Right ventricle myocardium inferior (tissue), 1 donor: ENCODE measurements at regions not wholly inside any gene's neighbourhood (a gene's known extent, or its start where the extent isn't known, plus 50 kb on each side); places are given as distances from the start of the nearest gene placed in this dataset.
"Not testable (repeated sequence)": the region's sequence is repeated elsewhere in the genome, so short reads cannot be mapped to it uniquely, and the experiment has no call there.

Experiments
- ATAC-seq: fragments of 200-7000 bp; cut with Tn5 transposase; one replicate; pipeline ENCODE4 v1.9.1; 2020; ENCODE audit warnings: mild to moderate bottlenecking, moderate library complexity
- DNase-seq: peaks from one replicate; pipeline ENCODE4 v3.0.0; 2021; ENCODE audit errors: missing footprints
- intact Hi-C: fragments of 100-400 bp; cut with DNase I; formaldehyde crosslinking; loops from one replicate; pipeline ENCODE4 v1.11.0; 2022
- donor health status: DM: no; HTN: yes; CAD: no; lungs with severe emphysema.

DNA sequence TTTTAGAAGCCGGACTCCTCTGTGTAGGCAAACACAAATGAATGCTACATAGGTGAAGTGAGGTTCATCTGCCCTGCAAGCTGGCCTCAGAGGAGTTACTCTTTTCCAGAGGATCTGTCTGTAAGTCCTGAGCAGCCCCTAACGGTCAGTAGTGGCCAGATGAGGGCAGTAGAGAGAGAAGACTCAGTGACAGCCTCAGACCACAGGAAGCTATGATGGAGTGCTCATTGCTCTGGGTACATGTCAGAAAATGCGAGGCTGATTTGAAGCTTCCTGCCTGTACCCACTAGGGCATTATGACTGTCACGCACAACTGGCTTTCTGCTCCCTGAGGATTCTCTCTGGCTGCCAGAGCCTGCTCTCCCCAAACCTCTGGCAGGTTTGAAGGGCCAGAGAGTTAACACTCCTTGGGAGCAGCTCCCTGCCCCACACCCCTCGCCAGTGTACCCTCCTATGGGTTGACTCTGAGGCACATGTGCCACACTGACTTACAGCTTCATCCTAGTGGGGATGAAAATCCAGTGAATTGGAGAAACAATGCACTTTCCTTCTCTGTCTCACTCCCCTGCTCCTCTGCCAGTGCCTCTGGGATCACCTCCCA is 141.5 kb downstream of the GABRG2 start:
- DNase-seq (no peak), ATAC-seq (no peak)

DNA sequence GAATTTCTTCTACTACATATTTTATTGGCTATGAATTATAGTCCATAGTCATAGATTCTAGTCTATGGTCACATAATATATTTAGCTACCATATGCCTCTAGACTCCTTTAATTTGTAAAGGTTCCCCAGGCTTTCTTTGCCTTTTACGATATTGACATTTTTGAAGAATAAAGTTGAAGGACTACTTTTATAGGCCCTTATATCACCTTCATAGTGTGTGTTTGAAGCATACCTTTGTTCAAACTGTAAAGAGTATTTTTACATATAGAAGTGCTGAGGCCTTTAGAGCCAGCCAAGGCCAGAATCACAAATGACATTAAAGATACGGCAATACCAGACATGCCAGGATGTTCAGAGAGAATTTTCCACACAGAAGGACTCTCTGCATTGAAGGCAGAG is 147.0 kb downstream of the GABRG2 start:
- intact Hi-C loops = no loop called here
- no peak for ATAC-seq
- no peak for DNase-seq

More for the DNA sequence above, 141.5 kb downstream of the GABRG2 start:
- intact Hi-C loops = no loop called here

DNA sequence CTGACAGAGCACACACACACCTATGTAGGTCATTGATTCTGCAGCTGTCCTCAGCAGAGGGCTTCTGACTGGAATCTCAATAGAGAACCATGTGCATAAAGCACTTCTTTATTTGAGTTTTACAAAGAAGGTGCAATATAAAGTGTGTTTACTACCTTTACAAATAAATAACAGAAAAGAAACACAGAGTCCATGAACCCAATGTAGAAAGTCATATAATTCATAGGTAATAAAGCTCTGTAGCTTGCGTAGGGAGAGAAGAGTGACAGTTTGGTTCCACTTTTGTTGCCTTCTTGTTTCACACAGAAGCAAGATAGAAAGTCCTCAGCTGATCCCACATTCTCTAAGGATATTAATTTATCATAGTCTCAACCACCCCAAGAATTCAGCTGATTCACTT is 149.5 kb downstream of the GABRG2 start:
- intact Hi-C loops = no loop called here
- no peak for ATAC-seq

DNA sequence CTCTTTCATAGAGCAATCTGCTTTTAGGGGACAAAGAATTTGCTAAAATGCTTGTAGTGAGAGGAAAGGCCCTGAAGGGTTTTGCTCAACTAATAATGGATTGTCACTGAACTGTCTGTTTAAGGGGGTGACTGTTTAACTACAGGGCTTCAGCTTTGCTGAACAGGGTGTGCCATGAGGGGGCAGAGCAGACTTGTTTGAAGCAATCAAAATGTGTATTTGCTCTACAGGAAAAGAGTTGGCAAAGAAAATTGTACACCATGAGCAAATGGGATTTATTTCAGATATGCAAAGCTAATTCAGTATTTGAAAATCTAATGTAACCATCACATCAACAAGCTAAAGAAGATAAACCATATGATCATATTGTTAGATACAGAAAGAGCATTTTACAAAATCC is 154.3 kb downstream of the GABRG2 start:
- ATAC-seq (no peak), DNase-seq (no peak)
- intact Hi-C loops = no loop called here

More for the DNA sequence above, 149.5 kb downstream of the GABRG2 start:
- DNase-seq = no peak

DNA sequence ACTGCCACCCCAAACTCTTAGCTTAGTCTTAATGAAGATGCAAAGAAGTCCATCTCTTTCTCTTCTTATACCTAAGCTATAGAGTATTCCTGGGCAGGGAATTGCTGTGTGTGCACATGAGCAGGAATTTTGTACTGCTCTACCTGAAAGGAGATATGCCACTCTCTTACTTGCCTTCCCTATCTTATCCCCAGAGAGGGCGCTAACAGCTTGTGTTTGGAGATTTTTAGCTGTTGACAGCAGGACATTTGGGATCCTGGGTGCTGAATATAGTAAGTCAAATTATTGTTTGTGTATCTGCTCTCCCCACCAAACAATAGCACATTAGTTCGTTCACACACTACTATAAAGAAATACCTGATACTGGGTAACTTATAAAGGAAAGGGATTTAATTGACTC is 159.5 kb downstream of the GABRG2 start:
- intact Hi-C loops = no loop called here
- ATAC-seq (no peak), DNase-seq (no peak)

DNA sequence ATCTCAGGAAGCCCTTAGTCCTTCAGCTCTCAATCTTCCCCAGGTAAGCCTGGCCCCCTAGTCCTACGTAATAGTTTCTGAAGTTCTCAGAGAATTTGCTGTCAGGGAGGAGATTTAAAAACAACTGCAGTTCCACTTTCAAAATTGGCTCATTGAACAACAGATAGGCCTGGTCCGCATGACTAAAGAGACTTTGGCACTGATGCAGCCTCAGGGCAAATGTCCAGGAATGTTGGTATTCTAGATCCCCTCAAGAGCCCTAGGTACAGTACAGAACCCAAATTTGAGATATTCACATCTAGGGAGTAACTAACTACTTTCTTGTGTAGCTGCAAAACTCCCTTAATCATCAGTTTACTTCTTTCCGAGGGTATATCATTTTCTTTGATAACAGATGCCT is 162.8 kb downstream of the GABRG2 start:
- DNase-seq (no peak), ATAC-seq (no peak)
- intact Hi-C loops = no loop called here

DNA sequence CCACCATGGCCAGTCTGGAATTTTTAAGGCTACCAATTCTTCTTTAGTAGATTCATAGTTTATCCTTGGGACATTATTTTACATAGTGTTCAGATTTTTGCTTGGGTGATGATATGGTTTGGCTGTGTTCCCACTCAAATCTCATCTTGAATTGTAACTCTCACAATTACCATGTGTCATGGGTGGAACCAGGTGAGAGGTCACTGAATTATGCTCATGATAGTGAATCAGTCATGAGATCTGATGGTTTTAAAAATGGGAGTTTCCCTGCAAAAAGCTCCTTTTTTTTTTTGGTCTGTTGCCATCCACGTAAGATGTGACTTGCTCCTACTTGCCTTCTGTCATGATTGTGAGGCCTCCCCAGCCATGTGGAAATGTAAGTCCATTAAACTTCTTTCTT is 163.9 kb downstream of the GABRG2 start:
- ATAC-seq (no peak), DNase-seq (no peak)
- intact Hi-C loops = no loop called here

DNA sequence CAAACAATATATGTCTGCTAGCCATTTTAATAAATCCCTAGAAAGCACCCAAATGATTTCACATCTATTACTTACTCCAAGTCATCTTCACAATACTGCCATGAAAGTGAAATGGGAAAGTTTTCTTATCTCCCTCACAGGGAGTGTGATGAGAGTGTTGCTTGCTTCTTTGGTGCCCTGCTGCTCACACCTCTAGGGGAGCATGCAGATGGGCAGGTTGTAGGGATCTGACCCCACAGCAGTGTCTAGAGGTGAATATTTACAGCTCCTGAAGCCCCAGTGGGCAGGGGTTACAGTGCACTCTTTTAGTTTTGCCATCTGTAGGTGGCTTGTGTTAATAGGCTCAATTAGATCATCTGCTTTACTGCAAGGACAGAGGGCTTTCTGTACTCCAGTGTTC is 173.2 kb downstream of the GABRG2 start:
- intact Hi-C loops = no loop called here
- no peak for DNase-seq
- ATAC-seq = no peak

DNA sequence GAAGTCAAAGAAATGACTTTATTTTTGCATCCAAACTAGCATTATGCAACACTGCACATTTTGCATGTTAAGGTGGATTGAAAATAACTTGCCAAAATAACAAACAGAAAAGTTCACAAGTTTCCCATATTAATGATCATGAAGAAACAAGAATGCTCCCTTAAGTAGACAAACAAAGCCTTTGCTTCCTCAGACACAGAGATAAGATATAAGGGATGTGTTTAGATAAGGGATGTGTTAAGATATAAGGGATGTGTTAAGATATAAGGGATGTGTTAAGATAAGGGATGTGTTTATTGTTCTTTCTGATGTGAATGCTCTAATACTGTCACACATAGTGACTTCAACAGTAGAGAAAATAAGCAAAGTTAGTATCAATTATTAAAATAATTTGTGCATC is 174.8 kb downstream of the GABRG2 start:
- no peak for ATAC-seq
- no peak for DNase-seq
- intact Hi-C loops = no loop called here

DNA sequence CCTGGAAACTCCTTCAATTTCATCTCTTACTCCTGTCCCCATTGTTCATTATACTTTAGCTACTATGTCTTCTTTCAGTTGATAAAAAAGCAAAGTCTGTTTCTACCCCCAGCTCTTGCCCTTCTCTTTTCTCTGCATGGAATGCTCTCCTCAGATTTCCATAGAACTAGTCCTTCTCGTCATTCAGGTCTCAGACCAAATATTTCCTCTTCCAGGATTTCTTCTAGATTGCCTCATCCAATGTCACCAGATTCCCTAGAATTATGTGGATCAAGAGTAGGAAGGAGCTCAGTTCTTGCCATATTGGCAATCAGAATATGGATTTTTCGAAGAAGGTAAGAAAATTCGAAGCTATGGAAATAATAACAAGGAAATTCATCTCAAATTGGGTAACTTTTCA is 176.1 kb downstream of the GABRG2 start:
- ATAC-seq = no peak
- intact Hi-C loops = no loop called here
- DNase-seq = no peak

DNA sequence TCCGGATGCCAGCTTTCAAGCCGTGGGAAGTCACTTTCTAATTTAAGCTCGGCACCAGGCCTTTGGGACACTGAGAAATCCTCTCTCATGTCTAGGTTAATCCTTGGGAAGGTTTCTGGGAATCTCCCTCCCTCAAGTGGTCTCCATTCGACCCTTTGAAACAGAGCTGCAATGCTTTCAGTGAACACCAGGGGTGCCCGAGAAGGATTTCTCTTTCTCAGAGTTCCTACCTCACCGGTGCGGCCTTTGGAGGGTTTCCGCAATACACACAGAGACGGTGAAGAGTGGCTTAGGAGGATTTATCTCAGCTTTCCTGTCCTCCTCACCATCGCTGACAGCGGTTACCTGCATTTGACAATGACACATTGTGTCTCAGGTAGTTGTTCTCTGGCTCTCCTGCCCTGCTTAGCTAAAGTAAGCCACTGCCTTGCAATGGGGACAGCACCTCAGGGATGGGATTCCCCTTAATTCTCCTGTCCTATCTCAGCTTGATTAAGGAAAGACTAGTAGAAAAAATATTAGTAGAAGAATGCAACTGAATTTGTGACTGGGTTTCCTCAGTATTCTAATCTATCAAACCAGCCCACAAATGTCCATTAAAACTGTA is 180.6 kb downstream of the GABRG2 start:
- intact Hi-C loops = no loop called here
- ATAC-seq (no peak), DNase-seq (no peak)

DNA sequence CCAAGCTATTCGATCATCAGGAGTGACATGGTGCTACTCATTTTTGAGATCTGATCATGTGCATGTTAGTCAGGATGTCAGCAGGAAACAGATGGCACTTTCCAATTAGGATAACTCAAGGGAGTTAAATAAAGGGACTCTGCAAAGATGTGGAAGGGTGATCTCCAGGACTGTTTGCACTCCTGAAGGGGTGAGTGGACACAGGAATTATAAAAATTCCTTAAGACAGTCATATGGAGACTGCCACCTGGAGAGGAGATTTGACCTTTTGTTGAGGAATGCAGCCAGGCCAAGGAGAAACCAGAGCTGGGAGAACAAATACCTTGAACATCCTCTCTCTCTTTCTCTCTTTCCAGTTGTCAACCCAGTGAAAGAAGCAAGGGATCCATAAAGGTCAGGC is 189.1 kb downstream of the GABRG2 start:
- intact Hi-C loops = no loop called here
- DNase-seq (no peak), ATAC-seq (no peak)

DNA sequence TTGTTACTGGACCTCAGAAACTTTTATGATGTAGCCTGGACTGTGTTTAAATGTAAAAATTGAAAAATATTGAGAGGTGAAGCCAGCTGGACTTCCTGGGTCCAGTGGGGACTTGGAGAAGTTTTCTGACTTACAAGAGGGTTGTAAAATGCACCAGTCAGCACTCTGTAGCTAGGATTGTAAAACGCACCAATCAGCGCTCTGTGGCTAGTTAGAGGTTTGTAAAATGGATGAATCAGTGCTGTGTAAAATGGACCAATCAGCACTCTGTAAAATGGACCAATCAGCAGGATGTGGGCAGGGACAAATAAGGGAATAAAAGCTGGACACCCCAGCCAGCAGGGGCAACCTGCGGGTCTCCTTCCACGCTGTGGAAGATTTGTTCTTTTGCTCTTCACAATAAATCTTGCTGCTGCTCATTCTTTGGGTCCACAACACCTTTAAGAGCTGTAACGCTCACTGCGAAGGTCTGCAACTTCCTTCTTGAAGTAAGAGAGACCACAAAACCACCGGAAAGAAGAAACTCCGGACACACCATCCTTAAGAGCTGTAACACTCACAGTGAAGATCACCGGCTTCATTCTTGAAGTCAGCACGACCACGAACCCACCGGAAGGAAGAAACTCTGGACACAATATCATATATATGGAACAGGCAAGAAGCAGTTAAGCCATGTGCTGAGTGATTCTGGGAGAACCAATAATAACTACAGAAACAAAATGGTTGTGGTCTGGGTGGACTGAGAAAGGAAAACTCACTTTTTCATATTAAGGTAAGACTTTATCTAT is 201.3 kb downstream of the GABRG2 start:
- DNase-seq (no peak), ATAC-seq (no peak)
- intact Hi-C loops = no loop called here

DNA sequence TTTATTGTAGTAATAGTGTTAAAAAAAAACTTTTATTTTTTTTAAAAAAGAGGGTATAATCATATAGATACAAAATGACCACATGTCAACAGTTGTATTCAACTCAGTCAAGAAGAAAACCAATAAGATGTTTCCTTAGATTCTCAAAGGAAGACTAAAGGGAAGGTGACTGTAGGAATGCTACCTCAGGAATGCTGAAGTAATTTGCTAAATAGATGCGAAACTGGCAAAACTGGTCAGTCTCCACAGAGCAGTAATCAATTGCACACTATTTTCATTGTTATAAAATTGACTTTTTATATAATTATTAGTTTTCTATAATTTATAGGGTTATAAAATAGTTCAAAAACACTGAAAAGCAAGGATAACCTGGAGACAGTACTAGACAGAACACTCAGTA is 204.8 kb downstream of the GABRG2 start:
- DNase-seq (no peak), ATAC-seq (no peak)
- intact Hi-C loops = no loop called here

DNA sequence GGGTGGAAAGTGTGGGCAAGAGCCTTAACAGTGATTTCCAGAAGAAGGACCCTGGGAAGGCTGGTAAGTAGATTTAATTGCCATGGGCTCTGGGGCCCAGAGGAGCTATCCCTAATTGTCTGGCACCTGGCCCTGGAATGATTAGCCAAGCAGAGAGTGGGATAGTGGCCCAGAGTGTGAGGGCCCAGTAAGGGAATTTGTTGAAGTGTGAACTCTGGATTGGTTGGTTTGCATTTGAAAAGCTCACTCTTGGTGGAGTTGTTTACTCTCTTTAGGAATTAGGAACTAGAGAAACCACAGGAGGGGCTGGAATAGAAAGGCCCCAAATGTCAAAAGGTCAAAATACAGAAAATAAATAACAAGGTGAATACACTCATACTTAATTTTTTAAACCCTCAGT is 207.1 kb downstream of the GABRG2 start:
- DNase-seq = no peak
- intact Hi-C loops = no loop called here
- no peak for ATAC-seq

DNA sequence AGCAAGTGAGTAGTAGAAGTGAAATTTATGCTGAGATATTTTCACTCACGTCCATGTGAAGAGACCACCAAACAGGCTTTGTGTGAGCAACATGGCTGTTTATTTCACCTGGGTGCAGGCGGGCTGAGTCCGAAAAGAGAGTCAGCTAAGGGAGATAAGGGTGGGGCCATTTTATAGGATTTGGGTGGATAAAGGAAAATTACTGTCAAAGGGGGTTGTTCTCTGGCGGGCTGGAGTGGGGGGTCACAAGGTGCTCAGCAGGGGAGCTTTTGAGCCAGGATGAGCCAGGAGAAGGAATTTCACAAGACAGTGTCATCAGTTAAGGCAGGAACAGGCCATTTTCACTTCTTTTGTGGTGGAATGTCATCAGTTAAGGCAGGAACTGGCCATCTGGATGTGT is 207.8 kb downstream of the GABRG2 start:
- DNase-seq, ATAC-seq, intact Hi-C loops: not testable (repeated sequence)

DNA sequence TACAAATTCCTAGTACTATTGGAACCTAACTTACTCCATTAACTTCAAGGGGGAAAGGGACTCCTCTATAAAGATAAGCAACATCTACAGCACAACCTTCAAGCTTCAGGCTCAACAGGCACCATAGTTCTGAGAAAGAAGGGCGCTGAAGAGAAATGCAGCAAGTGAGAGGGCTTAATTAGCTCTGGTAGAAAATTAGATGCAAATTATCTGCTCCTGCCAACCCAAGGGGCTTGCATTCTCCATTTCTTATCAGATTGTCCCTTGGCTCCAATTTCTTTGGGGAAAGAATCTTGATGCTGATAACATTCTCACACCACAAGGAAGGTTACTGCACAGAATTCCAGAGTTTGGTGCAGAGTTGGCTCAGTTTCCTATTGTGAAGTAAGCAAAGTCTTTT is 214.6 kb downstream of the GABRG2 start:
- ATAC-seq (no peak), DNase-seq (no peak)
- intact Hi-C loops = no loop called here

DNA sequence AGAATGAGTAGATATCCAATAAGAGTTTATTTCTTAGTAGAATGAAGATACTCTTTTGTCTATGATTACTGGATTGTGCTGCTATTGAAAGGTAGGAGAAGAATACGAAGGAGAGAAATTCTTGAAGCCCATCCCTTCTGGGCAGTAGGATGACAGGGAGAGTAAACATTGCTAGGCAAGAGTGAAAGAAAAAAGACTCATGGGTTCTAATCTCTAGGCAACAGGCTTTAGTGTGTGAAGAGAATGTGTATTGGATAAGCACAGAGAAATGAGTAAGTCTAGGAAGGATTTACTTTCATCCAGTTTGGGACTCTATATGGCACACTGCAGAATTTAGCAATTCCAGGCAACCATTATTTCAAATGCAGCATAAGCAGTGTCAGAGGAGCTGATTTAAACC is 216.0 kb downstream of the GABRG2 start:
- intact Hi-C loops = no loop called here
- no peak for ATAC-seq
- no peak for DNase-seq

DNA sequence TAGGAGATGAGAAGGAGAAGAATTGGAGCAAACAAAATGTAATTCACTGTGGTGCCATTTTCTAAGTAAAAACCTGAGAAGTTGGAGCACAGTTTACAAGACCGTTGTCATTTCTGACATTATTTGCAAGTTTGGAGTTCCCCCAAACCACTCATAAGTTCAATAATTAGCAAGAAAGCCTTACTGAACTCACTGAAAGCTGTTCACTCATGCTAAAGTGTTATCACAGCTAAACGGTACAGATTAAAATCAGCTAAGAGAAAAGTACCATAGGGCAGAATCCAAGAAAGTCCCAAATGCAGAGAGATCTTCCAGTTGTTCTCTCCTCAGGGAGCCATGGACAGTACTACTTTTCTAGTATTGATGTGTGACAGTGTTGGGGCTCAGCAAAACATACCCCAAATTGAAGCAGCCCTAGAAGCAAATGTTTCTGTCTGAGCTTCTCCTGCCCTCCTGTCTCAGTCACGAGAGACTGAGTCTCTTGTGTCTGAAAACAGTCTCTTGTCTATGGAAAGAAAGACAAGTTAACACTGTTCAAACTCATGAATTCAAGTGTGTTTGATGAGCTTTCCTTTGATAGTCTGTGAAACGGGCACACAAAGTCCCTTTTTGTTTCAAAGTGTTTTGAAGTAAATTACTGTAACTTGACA is 221.2 kb downstream of the GABRG2 start:
- no peak for ATAC-seq
- intact Hi-C loops = no loop called here

DNA sequence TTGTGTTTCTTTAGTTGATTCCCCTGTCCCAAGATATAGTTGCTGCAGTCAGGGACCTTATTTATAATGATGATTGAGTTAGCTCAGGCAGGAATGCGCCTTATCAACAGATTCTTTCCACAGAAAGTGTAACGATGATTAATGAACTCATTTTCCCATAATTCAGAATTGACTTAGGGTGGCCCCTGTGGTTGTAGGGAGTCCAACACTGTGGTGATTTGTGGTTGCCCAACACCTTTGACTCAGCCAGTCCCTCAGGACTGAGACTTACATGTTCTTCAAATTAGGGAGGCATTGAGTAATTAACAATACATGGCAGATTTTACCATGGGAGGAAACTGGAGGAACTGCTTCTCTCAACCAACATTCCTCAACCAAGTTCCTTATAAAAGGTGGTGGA is 221.9 kb downstream of the GABRG2 start:
- ATAC-seq = no peak
- intact Hi-C loops = no loop called here

More for the DNA sequence above, 221.2 kb downstream of the GABRG2 start:
- DNase-seq = no peak

More for the DNA sequence above, 221.9 kb downstream of the GABRG2 start:
- no peak for DNase-seq
